GM23338 (cell line): ENCODE measurements at regions not wholly inside any gene's neighbourhood (a gene's known extent, or its start where the extent isn't known, plus 50 kb on each side); places are given as distances from the start of the nearest gene placed in this dataset.

Experiments
- ATAC-seq: fragments of 200-7000 bp; cut with Tn5 transposase; 3 replicates; pipeline ENCODE4 v1.9.1; 2020
- DNase-seq: peaks from one replicate; pipeline ENCODE4 v3.0.0-alpha.2; 2015; ENCODE audit warnings: low spot score
- H2AFZ ChIP-seq: fragments of 200-600 bp; sonication (generic); 2 replicates; pipeline ENCODE4 v1.8.0; 2016; ENCODE audit warnings: antibody characterized with exemption, mild to moderate bottlenecking, moderate library complexity
- H3F3A ChIP-seq: fragments of 200-600 bp; sonication (generic); replicated peaks from 2 replicates; pipeline ENCODE4 v1.8.0; 2017; ENCODE audit warnings: antibody characterized with exemption, mixed run types, low read depth
- H3K27ac ChIP-seq: fragments of 200-600 bp; sonication (generic); 2 replicates; pipeline ENCODE4 v1.6.1; 2016; ENCODE audit warnings: low read depth
- H3K27me3 ChIP-seq: fragments of 200-600 bp; sonication (generic); 2 replicates; pipeline ENCODE4 v1.8.0; 2016; ENCODE audit warnings: mild to moderate bottlenecking, mixed run types, moderate library complexity; ENCODE audit not compliant: insufficient read depth
- H3K36me3 ChIP-seq: fragments of 200-600 bp; sonication (generic); 2 replicates; pipeline ENCODE4 v1.8.0; 2016; ENCODE audit warnings: mild to moderate bottlenecking; ENCODE audit not compliant: insufficient read depth
- H3K4me1 ChIP-seq: fragments of 200-600 bp; sonication (generic); 2 replicates; pipeline ENCODE4 v1.8.0; 2016; ENCODE audit warnings: mild to moderate bottlenecking, moderate library complexity; ENCODE audit not compliant: insufficient read depth
- H3K4me2 ChIP-seq: fragments of 200-600 bp; sonication (generic); 2 replicates; pipeline ENCODE4 v1.7.1; 2017; ENCODE audit warnings: mixed run types
- H3K4me3 ChIP-seq: fragments of 200-600 bp; sonication (generic); 2 replicates; pipeline ENCODE4 v1.6.1; 2016; ENCODE audit warnings: mixed run types
- H3K79me2 ChIP-seq: fragments of 200-600 bp; sonication (generic); replicated peaks from 2 replicates; pipeline ENCODE4 v1.8.0; 2017; ENCODE audit warnings: mild to moderate bottlenecking; ENCODE audit not compliant: insufficient read depth
- H3K9me2 ChIP-seq: fragments of 200-600 bp; sonication (generic); 2 replicates; pipeline ENCODE4 v1.8.0; 2017; ENCODE audit not compliant: insufficient read depth
- H4K20me1 ChIP-seq: fragments of 200-600 bp; sonication (generic); replicated peaks from 2 replicates; pipeline ENCODE4 v1.8.0; 2017; ENCODE audit warnings: mild to moderate bottlenecking; ENCODE audit not compliant: insufficient read depth
- H3K27ac Mint-ChIP-seq: 2 replicates; pipeline ENCODE4 v1.8.0; 2020; ENCODE audit warnings: inconsistent platforms, mild to moderate bottlenecking, moderate library complexity, mixed read lengths
- H3K27me3 Mint-ChIP-seq: 3 replicates; pipeline ENCODE4 v1.8.0; 2022; ENCODE audit warnings: low read depth, mild to moderate bottlenecking, moderate library complexity, mixed read lengths, inconsistent platforms; ENCODE audit not compliant: insufficient read depth, poor library complexity
- H3K36me3 Mint-ChIP-seq: 3 replicates; pipeline ENCODE4 v1.8.0; 2021; ENCODE audit warnings: low read depth, mild to moderate bottlenecking, inconsistent platforms, moderate library complexity, mixed read lengths
- H3K4me1 Mint-ChIP-seq: 3 replicates; pipeline ENCODE4 v1.8.0; 2020; ENCODE audit warnings: mild to moderate bottlenecking, inconsistent platforms, mixed read lengths
- H3K4me3 Mint-ChIP-seq: 3 replicates; pipeline ENCODE4 v1.8.0; 2021; ENCODE audit warnings: moderate library complexity, mild to moderate bottlenecking, inconsistent platforms, mixed read lengths
- H3K9me3 Mint-ChIP-seq: 3 replicates; pipeline ENCODE4 v1.8.0; 2020; ENCODE audit warnings: moderate library complexity, mild to moderate bottlenecking, inconsistent platforms, mixed read lengths
- CREB1 ChIP-seq: fragments of 250-450 bp; sonication (Bioruptor Pico); IDR thresholded peaks from 2 replicates; pipeline ENCODE4 v1.5.0; 2020; ENCODE audit warnings: low read depth, mild to moderate bottlenecking, moderate library complexity
- EZH2 ChIP-seq: fragments of 200-600 bp; sonication (generic); IDR thresholded peaks from one replicate; pipeline ENCODE4 v1.8.0; 2017; ENCODE audit warnings: antibody characterized with exemption, mild to moderate bottlenecking, low read depth; ENCODE audit not compliant: unreplicated experiment
- EZH2phosphoT487 ChIP-seq: fragments of 200-600 bp; sonication (generic); IDR thresholded peaks from one replicate; pipeline ENCODE4 v1.8.1; 2018; ENCODE audit warnings: antibody characterized with exemption; ENCODE audit not compliant: unreplicated experiment
- JUNB ChIP-seq: IDR thresholded peaks from one replicate; pipeline ENCODE4 v1.6.1; 2016; ENCODE audit warnings: antibody characterized with exemption; ENCODE audit not compliant: unreplicated experiment
- NANOG ChIP-seq: IDR thresholded peaks from 2 replicates; pipeline ENCODE4 v1.6.1; 2016; ENCODE audit warnings: antibody characterized with exemption, borderline replicate concordance
- POLR2AphosphoS5 ChIP-seq: IDR thresholded peaks from 2 replicates; pipeline ENCODE4 v1.6.1; 2016; ENCODE audit warnings: antibody characterized with exemption, low read depth
- STAT1 ChIP-seq: IDR thresholded peaks from one replicate; pipeline ENCODE4 v1.6.1; 2016; ENCODE audit warnings: antibody characterized with exemption; ENCODE audit not compliant: unreplicated experiment
- ZNF331 ChIP-seq: fragments of 250-450 bp; sonication (Bioruptor Pico); IDR thresholded peaks from 2 replicates; pipeline ENCODE4 v1.5.0; 2020; ENCODE audit warnings: low read depth, mild to moderate bottlenecking, moderate library complexity
- TF ChIP-seq, protein P1 (sequence below): IDR thresholded peaks from 2 replicates; pipeline ENCODE4 v1.6.1; 2016; ENCODE audit warnings: antibody characterized with exemption
- TF ChIP-seq, protein P2 (sequence below), 2 experiments: fragments of 200-600 bp in 1 of 2; sonication (generic) in 1 of 2; conservative IDR thresholded peaks; 2 replicates each; pipeline versions ENCODE4 v1.5.1 to v1.6.1; 2016 to 2017; ENCODE audit warnings: antibody characterized with exemption in 2 of 2, low read depth in 2 of 2, mild to moderate bottlenecking in 2 of 2, moderate library complexity in 1 of 2
- TF ChIP-seq, protein P3 (sequence below): IDR thresholded peaks from one replicate; pipeline ENCODE4 v1.6.1; 2018; ENCODE audit warnings: antibody characterized with exemption; ENCODE audit not compliant: unreplicated experiment
- TF ChIP-seq, protein P4 (sequence below): fragments of 250-450 bp; sonication (Bioruptor Pico); IDR thresholded peaks from 2 replicates; pipeline ENCODE4 v1.5.0; 2020; ENCODE audit warnings: mild to moderate bottlenecking, moderate library complexity

DNA sequence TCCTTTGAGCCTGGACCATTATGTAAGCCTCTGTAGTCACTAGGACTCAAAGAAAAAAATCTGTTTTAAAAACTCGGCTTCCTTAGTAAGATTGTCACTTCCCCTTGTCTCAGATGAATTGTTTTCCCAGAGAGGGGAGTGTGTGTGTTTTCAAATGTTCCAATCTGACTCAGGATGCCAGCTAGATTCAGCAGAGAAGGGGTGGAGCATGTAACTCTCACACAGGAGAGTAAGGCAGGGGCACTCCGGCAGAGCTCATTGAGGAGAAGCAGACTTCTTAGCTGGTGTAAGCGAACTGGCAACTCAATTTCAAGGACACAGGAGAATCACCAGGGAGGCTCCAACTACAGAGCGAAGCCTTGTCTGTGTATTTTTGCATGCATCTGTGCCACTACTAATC, 623.2 kb downstream of the LMO4 start:
- DNase-seq, result no peak
- H3K27me3 Mint-ChIP-seq, result peaks cover 2% of the 10 kb centered on the region
- H3K4me1 Mint-ChIP-seq, result peaks cover 12% of the 10 kb centered on the region
- no peak for TF ChIP-seq NANOG
- no peak for TF ChIP-seq EZH2phosphoT487
- no peak for TF ChIP-seq STAT1
- no peak for TF ChIP-seq ZNF331 (CRISPR knock-in tag)
- TF ChIP-seq, protein P1, sequence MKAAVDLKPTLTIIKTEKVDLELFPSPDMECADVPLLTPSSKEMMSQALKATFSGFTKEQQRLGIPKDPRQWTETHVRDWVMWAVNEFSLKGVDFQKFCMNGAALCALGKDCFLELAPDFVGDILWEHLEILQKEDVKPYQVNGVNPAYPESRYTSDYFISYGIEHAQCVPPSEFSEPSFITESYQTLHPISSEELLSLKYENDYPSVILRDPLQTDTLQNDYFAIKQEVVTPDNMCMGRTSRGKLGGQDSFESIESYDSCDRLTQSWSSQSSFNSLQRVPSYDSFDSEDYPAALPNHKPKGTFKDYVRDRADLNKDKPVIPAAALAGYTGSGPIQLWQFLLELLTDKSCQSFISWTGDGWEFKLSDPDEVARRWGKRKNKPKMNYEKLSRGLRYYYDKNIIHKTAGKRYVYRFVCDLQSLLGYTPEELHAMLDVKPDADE, result no peak
- TF ChIP-seq, protein P2, sequence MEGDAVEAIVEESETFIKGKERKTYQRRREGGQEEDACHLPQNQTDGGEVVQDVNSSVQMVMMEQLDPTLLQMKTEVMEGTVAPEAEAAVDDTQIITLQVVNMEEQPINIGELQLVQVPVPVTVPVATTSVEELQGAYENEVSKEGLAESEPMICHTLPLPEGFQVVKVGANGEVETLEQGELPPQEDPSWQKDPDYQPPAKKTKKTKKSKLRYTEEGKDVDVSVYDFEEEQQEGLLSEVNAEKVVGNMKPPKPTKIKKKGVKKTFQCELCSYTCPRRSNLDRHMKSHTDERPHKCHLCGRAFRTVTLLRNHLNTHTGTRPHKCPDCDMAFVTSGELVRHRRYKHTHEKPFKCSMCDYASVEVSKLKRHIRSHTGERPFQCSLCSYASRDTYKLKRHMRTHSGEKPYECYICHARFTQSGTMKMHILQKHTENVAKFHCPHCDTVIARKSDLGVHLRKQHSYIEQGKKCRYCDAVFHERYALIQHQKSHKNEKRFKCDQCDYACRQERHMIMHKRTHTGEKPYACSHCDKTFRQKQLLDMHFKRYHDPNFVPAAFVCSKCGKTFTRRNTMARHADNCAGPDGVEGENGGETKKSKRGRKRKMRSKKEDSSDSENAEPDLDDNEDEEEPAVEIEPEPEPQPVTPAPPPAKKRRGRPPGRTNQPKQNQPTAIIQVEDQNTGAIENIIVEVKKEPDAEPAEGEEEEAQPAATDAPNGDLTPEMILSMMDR (conservative IDR thresholded peaks at IDR 0.05; ENCODE audit: low read depth in 2 of 2), result no peak
- TF ChIP-seq, protein P3, sequence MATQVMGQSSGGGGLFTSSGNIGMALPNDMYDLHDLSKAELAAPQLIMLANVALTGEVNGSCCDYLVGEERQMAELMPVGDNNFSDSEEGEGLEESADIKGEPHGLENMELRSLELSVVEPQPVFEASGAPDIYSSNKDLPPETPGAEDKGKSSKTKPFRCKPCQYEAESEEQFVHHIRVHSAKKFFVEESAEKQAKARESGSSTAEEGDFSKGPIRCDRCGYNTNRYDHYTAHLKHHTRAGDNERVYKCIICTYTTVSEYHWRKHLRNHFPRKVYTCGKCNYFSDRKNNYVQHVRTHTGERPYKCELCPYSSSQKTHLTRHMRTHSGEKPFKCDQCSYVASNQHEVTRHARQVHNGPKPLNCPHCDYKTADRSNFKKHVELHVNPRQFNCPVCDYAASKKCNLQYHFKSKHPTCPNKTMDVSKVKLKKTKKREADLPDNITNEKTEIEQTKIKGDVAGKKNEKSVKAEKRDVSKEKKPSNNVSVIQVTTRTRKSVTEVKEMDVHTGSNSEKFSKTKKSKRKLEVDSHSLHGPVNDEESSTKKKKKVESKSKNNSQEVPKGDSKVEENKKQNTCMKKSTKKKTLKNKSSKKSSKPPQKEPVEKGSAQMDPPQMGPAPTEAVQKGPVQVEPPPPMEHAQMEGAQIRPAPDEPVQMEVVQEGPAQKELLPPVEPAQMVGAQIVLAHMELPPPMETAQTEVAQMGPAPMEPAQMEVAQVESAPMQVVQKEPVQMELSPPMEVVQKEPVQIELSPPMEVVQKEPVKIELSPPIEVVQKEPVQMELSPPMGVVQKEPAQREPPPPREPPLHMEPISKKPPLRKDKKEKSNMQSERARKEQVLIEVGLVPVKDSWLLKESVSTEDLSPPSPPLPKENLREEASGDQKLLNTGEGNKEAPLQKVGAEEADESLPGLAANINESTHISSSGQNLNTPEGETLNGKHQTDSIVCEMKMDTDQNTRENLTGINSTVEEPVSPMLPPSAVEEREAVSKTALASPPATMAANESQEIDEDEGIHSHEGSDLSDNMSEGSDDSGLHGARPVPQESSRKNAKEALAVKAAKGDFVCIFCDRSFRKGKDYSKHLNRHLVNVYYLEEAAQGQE, result no peak
- TF ChIP-seq POLR2AphosphoS5, result no peak
- TF ChIP-seq EZH2, result no peak
- TF ChIP-seq, protein P4, sequence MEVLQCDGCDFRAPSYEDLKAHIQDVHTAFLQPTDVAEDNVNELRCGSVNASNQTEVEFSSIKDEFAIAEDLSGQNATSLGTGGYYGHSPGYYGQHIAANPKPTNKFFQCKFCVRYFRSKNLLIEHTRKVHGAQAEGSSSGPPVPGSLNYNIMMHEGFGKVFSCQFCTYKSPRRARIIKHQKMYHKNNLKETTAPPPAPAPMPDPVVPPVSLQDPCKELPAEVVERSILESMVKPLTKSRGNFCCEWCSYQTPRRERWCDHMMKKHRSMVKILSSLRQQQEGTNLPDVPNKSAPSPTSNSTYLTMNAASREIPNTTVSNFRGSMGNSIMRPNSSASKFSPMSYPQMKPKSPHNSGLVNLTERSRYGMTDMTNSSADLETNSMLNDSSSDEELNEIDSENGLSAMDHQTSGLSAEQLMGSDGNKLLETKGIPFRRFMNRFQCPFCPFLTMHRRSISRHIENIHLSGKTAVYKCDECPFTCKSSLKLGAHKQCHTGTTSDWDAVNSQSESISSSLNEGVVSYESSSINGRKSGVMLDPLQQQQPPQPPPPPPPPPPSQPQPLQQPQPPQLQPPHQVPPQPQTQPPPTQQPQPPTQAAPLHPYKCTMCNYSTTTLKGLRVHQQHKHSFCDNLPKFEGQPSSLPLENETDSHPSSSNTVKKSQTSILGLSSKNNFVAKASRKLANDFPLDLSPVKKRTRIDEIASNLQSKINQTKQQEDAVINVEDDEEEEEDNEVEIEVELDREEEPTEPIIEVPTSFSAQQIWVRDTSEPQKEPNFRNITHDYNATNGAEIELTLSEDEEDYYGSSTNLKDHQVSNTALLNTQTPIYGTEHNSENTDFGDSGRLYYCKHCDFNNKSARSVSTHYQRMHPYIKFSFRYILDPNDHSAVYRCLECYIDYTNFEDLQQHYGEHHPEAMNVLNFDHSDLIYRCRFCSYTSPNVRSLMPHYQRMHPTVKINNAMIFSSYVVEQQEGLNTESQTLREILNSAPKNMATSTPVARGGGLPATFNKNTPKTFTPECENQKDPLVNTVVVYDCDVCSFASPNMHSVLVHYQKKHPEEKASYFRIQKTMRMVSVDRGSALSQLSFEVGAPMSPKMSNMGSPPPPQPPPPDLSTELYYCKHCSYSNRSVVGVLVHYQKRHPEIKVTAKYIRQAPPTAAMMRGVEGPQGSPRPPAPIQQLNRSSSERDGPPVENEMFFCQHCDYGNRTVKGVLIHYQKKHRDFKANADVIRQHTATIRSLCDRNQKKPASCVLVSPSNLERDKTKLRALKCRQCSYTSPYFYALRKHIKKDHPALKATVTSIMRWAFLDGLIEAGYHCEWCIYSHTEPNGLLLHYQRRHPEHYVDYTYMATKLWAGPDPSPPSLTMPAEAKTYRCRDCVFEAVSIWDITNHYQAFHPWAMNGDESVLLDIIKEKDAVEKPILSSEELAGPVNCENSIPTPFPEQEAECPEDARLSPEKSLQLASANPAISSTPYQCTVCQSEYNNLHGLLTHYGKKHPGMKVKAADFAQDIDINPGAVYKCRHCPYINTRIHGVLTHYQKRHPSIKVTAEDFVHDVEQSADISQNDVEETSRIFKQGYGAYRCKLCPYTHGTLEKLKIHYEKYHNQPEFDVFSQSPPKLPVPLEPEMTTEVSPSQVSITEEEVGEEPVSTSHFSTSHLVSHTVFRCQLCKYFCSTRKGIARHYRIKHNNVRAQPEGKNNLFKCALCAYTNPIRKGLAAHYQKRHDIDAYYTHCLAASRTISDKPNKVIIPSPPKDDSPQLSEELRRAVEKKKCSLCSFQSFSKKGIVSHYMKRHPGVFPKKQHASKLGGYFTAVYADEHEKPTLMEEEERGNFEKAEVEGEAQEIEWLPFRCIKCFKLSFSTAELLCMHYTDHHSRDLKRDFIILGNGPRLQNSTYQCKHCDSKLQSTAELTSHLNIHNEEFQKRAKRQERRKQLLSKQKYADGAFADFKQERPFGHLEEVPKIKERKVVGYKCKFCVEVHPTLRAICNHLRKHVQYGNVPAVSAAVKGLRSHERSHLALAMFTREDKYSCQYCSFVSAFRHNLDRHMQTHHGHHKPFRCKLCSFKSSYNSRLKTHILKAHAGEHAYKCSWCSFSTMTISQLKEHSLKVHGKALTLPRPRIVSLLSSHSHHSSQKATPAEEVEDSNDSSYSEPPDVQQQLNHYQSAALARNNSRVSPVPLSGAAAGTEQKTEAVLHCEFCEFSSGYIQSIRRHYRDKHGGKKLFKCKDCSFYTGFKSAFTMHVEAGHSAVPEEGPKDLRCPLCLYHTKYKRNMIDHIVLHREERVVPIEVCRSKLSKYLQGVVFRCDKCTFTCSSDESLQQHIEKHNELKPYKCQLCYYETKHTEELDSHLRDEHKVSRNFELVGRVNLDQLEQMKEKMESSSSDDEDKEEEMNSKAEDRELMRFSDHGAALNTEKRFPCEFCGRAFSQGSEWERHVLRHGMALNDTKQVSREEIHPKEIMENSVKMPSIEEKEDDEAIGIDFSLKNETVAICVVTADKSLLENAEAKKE, result no peak
- no peak for TF ChIP-seq CREB1 (CRISPR knock-in tag)
- TF ChIP-seq JUNB, result no peak
- Histone ChIP-seq H3K36me3 (no peaks in the 10 kb centered on the region; the same call in 1 of the 2 replicates), H3F3A (no peaks in the 10 kb centered on the region), H3K27me3 (no peaks in the 10 kb centered on the region), H4K20me1 (no peaks in the 10 kb centered on the region), H3K4me2 (no peak overlapping the region), H3K79me2 (no peaks in the 10 kb centered on the region), H3K4me1 (no peaks in the 10 kb centered on the region; the same call in 1 of the 2 replicates), H3K9me2 (no peaks in the 10 kb centered on the region), H3K27ac (no peak overlapping the region), H3K4me3 (no peak overlapping the region), H2AFZ (peak overlapping the region; percentile 88)
- ATAC-seq, result no peak; the same call in 2 of the 3 replicates
- no peaks in the 10 kb centered on the region for H3K36me3 Mint-ChIP-seq
- no peaks in the 10 kb centered on the region for H3K9me3 Mint-ChIP-seq
- H3K4me3 Mint-ChIP-seq, result no peak overlapping the region
- H3K27ac Mint-ChIP-seq, result no peak overlapping the region
